ENCODE measurements at regions not wholly inside any gene's neighbourhood (a gene's known extent, or its start where the extent isn't known, plus 50 kb on each side); places are given as distances from the start of the nearest gene placed in this dataset.

GRCh38 chr13:91185294-91185863, 162.1 kb upstream of the MIR17HG start:
- Mint-ChIP-seq H3K4me3 (no peak overlapping the region), H3K9me3 (no peaks in the 10 kb centered on the region), H3K36me3 (no peaks in the 10 kb centered on the region), H3K4me1 (no peaks in the 10 kb centered on the region), H3K27me3 (ENCODE audit: low read depth) (no peaks in the 10 kb centered on the region), H3K27ac (no peak overlapping the region)
- ATAC-seq (peak; percentile 43; the same call in 1 of the 2 replicates), DNase-seq (ENCODE audit: low spot score) (no peak)
- POLR2A ChIA-PET = no interaction called here
- TF ChIP-seq, protein P1, sequence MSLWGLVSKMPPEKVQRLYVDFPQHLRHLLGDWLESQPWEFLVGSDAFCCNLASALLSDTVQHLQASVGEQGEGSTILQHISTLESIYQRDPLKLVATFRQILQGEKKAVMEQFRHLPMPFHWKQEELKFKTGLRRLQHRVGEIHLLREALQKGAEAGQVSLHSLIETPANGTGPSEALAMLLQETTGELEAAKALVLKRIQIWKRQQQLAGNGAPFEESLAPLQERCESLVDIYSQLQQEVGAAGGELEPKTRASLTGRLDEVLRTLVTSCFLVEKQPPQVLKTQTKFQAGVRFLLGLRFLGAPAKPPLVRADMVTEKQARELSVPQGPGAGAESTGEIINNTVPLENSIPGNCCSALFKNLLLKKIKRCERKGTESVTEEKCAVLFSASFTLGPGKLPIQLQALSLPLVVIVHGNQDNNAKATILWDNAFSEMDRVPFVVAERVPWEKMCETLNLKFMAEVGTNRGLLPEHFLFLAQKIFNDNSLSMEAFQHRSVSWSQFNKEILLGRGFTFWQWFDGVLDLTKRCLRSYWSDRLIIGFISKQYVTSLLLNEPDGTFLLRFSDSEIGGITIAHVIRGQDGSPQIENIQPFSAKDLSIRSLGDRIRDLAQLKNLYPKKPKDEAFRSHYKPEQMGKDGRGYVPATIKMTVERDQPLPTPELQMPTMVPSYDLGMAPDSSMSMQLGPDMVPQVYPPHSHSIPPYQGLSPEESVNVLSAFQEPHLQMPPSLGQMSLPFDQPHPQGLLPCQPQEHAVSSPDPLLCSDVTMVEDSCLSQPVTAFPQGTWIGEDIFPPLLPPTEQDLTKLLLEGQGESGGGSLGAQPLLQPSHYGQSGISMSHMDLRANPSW (CRISPR knock-in tag; conservative IDR thresholded peaks at IDR 0.05; ENCODE audit: low read depth) = no peak
- TF ChIP-seq GRHL2 (CRISPR knock-in tag; IDR thresholded peaks at IDR 0.05; ENCODE audit: insufficient replicate concordance, severe bottlenecking) (no peak), FOXK1 (CRISPR knock-in tag; IDR thresholded peaks at IDR 0.05) (no peak), CBFB (CRISPR knock-in tag; IDR thresholded peaks at IDR 0.05; ENCODE audit: low read depth) (no peak), FOXP1 (CRISPR knock-in tag; IDR thresholded peaks at IDR 0.05; ENCODE audit: borderline replicate concordance) (no peak), NR1H2 (CRISPR knock-in tag; IDR thresholded peaks at IDR 0.05) (no peak), NFE2L1 (CRISPR knock-in tag; IDR thresholded peaks at IDR 0.05) (no peak), NR2C2 (CRISPR knock-in tag; IDR thresholded peaks at IDR 0.05) (no peak), AFF4 (CRISPR knock-in tag; IDR thresholded peaks at IDR 0.05; ENCODE audit: borderline replicate concordance) (no peak), HMGA2 (CRISPR knock-in tag; IDR thresholded peaks at IDR 0.05) (no peak)
- TF ChIP-seq, protein P2, sequence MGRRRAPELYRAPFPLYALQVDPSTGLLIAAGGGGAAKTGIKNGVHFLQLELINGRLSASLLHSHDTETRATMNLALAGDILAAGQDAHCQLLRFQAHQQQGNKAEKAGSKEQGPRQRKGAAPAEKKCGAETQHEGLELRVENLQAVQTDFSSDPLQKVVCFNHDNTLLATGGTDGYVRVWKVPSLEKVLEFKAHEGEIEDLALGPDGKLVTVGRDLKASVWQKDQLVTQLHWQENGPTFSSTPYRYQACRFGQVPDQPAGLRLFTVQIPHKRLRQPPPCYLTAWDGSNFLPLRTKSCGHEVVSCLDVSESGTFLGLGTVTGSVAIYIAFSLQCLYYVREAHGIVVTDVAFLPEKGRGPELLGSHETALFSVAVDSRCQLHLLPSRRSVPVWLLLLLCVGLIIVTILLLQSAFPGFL (CRISPR knock-in tag; IDR thresholded peaks at IDR 0.05; ENCODE audit: borderline replicate concordance) = no peak
- TF ChIP-seq, protein P3, sequence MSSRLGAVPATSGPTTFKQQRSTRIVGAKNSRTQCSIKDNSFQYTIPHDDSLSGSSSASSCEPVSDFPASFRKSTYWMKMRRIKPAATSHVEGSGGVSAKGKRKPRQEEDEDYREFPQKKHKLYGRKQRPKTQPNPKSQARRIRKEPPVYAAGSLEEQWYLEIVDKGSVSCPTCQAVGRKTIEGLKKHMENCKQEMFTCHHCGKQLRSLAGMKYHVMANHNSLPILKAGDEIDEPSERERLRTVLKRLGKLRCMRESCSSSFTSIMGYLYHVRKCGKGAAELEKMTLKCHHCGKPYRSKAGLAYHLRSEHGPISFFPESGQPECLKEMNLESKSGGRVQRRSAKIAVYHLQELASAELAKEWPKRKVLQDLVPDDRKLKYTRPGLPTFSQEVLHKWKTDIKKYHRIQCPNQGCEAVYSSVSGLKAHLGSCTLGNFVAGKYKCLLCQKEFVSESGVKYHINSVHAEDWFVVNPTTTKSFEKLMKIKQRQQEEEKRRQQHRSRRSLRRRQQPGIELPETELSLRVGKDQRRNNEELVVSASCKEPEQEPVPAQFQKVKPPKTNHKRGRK (CRISPR knock-in tag; IDR thresholded peaks at IDR 0.05; ENCODE audit: borderline replicate concordance) = no peak
- CTCF ChIA-PET = interaction anchor here (0.6 to 2.8 kb wide), 8 partner anchors 24 to 168 kb away, joined by 3 to 19 read pairs (median 5); no protein-coding TSS in a partner anchor

DNA sequence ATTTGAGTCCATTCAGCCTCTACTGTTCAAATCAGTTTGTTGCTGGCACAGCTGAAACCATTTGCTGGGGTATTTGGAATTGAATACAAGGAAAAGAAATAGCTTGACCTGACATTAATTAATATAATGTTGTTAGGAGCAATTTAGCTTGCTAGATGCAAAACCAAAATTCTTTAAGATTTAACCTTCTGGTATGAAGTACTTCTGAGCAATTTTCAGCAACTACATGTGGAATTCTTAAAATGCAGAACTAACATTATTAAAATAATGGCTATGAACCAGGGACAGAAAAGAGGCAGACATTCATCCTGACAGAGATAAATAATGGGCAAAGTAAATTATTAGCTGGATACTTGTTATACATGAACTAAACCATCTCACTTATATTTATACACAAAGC, 160.0 kb upstream of the MIR17HG start:
- Mint-ChIP-seq H3K9me3 (no peaks in the 10 kb centered on the region), H3K27me3 (ENCODE audit: low read depth) (no peaks in the 10 kb centered on the region), H3K4me1 (no peaks in the 10 kb centered on the region), H3K4me3 (no peak overlapping the region), H3K27ac (no peak overlapping the region), H3K36me3 (no peaks in the 10 kb centered on the region)
- ATAC-seq (no peak), DNase-seq (ENCODE audit: low spot score) (no peak)
- ChIA-PET POLR2A (no interaction called here), CTCF (no interaction called here)
- TF ChIP-seq, protein P4, sequence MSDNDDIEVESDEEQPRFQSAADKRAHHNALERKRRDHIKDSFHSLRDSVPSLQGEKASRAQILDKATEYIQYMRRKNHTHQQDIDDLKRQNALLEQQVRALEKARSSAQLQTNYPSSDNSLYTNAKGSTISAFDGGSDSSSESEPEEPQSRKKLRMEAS (CRISPR knock-in tag; IDR thresholded peaks at IDR 0.05) = no peak
- no peak for TF ChIP-seq PRDM15 (CRISPR knock-in tag; IDR thresholded peaks at IDR 0.05)
- TF ChIP-seq, protein P5, sequence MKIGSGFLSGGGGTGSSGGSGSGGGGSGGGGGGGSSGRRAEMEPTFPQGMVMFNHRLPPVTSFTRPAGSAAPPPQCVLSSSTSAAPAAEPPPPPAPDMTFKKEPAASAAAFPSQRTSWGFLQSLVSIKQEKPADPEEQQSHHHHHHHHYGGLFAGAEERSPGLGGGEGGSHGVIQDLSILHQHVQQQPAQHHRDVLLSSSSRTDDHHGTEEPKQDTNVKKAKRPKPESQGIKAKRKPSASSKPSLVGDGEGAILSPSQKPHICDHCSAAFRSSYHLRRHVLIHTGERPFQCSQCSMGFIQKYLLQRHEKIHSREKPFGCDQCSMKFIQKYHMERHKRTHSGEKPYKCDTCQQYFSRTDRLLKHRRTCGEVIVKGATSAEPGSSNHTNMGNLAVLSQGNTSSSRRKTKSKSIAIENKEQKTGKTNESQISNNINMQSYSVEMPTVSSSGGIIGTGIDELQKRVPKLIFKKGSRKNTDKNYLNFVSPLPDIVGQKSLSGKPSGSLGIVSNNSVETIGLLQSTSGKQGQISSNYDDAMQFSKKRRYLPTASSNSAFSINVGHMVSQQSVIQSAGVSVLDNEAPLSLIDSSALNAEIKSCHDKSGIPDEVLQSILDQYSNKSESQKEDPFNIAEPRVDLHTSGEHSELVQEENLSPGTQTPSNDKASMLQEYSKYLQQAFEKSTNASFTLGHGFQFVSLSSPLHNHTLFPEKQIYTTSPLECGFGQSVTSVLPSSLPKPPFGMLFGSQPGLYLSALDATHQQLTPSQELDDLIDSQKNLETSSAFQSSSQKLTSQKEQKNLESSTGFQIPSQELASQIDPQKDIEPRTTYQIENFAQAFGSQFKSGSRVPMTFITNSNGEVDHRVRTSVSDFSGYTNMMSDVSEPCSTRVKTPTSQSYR (CRISPR knock-in tag; IDR thresholded peaks at IDR 0.05) = no peak
- no peak for TF ChIP-seq ATF1 (CRISPR knock-in tag; IDR thresholded peaks at IDR 0.05)
- TF ChIP-seq, protein P3 (CRISPR knock-in tag; IDR thresholded peaks at IDR 0.05; ENCODE audit: borderline replicate concordance) = no peak
